OCI-M2 (cell line): ENCODE measurements at regions not wholly inside any gene's neighbourhood (a gene's known extent, or its start where the extent isn't known, plus 50 kb on each side); places are given as distances from the start of the nearest gene placed in this dataset.

Experiments
- DNase-seq: peaks from one replicate; lab custom pipeline; 2025; ENCODE audit not compliant: unreplicated experiment; lab: John Stamatoyannopoulos, UW

DNA sequence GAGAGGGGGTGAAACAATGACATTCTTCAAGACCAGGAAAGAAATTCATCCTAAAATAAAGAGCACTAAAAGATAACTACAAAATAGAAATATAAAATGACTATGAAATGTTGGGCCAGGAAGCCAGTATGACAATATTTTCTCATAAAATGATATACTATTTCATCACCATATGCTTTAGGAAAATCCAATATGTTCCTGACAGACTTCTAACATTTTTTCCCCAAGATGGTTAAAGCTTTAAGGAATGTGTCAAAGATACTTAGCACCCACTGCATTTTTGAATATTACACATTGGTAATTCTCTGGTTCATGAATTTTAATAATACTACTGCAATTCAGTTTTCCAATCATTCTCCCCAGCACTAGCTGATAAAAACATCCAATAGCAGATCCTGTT lies 87.7 kb upstream of the PLEKHG7 start:
- DNase-seq, result no peak

- no peak for DNase-seq
Observed at GRCh38 chr12:92614502-92614901, 88.3 kb upstream of the PLEKHG7 start.

GRCh38 chr12:92614001-92614400 lies 88.8 kb upstream of the PLEKHG7 start:
- no peak for DNase-seq

DNA sequence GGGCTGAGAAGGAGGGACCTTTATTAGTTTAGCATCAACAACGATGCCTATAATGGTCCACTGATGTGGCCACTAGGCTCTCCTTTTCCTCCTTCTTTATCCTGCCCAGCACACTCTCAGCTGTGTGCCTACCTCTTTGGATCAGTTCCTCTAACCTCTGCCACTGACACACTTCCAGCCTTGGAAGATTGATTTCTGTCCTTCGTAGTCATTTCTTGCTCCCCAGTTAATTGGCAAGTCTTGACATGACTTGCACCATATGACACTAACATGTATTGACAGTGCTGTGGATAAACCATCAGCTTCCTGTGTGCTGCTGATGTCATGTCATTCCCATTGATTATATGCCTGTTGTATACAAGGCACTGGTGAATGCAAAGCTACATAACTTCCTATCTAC lies 90.2 kb upstream of the PLEKHG7 start:
- DNase-seq, result no peak

GRCh38 chr12:92608151-92609091 lies 94.4 kb upstream of the PLEKHG7 start:
- no peak for DNase-seq

DNA sequence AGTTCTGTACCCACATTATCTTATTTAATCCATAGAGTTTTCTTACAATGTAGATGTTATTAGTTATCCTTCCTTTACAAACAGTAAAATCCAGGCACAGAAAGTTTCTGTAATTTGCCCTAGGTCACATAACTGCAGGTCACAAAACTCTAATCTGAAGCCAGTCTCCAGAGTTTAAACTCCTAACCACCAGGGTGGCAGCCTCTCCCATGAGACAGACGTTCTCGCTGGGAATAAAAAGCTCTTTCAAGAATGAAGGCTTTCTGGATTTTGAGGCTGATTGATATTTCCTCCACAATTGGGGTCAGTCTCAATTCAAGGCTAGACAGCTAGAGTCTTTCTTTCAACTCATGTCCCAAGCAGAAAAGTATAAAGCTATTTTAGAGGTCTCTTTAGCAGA lies 95.8 kb upstream of the PLEKHG7 start:
- no peak for DNase-seq

GRCh38 chr12:92605621-92606170 lies 97.1 kb upstream of the PLEKHG7 start:
- no peak for DNase-seq

- no peak for DNase-seq
Observed at GRCh38 chr12:92604786-92605185, 98.0 kb upstream of the PLEKHG7 start.

GRCh38 chr12:92603741-92604432 lies 98.9 kb upstream of the PLEKHG7 start:
- DNase-seq, result no peak

- DNase-seq, result no peak
Observed at GRCh38 chr12:92602930-92603623, 99.7 kb upstream of the PLEKHG7 start.

DNA sequence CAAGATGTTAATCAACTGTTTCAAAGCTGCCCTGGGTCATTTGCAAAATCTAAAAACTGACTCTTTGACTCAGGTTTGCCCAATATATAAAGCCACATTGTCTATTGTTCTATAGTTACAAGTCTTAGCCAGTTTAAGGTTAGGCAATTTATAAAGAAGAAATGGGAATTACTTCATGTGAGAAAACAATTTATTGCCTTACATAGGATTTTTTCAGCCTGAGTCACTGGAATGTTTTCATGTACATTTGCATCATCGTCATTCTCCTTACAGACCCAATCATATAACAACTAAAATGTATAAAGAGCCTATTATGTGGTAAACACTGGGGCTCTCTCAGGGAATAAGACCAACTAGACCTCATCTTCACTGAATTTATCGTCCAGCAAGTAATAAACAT lies 100.3 kb upstream of the PLEKHG7 start:
- DNase-seq, result no peak

GRCh38 chr12:92601680-92602079 lies 101.1 kb upstream of the PLEKHG7 start:
- no peak for DNase-seq

GRCh38 chr12:92601176-92601575 lies 101.6 kb upstream of the PLEKHG7 start:
- DNase-seq, result no peak

DNA sequence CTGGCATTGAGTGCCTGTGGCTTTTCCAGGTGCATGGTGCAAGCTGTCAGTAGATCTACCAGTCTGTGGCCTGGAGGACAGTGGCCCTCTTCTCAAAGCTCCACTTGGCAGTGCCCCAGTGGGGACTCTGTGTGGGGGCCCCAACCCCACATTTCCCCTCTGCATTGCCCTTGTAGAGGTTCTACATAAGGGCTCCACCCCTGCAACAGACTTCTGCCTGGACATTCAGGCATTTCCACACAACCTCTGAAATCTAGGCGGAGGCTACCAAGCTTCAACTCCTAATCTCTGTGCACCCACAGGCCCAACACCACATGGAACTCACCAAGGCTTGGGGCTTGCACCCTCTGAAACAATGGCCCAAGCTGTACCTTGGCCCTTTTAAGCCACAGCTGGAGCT lies 102.7 kb upstream of the PLEKHG7 start:
- no peak for DNase-seq

DNA sequence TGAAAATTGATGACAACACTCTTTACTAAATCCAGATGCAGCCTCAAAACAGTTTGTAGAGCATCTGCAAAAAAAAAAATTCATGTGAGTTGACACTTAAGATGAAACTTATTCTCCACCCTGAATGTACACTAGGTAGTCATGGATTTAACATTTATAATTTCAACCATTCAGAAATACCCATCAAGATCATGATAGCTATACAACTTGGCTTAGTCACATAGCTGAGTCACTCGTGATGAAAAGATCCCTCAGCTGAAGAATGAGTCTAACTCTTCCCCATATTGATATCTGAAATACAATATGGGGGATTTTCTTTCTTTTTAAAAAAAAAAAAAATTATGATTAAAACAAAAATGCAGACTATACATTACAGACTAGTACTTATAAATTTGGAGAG lies 104.8 kb upstream of the PLEKHG7 start:
- no peak for DNase-seq

DNA sequence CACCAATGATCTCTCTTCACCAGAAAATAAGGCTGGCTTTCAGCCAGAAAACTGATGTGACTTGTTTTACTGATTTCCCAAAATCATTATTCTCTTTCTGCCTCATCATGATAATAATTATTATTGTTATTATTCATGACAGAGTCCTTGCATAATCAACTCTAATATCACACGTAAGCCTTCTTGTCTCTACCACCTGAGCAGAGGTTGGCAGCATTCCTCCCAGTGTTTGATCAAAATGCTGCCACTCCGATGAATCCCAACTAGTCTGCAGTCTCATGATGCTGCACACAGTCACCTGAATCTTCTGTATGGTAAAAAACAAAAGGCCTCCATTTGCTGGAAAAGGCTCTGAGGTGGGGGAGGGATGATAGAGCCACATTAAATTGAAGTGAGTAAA lies 105.7 kb upstream of the PLEKHG7 start:
- DNase-seq, result no peak

GRCh38 chr12:92596383-92596782 lies 106.4 kb upstream of the PLEKHG7 start:
- no peak for DNase-seq

GRCh38 chr12:92595663-92596062 lies 107.1 kb upstream of the PLEKHG7 start:
- DNase-seq, result no peak

- no peak for DNase-seq
Observed at GRCh38 chr12:92593734-92594402, 108.9 kb upstream of the PLEKHG7 start.

DNA sequence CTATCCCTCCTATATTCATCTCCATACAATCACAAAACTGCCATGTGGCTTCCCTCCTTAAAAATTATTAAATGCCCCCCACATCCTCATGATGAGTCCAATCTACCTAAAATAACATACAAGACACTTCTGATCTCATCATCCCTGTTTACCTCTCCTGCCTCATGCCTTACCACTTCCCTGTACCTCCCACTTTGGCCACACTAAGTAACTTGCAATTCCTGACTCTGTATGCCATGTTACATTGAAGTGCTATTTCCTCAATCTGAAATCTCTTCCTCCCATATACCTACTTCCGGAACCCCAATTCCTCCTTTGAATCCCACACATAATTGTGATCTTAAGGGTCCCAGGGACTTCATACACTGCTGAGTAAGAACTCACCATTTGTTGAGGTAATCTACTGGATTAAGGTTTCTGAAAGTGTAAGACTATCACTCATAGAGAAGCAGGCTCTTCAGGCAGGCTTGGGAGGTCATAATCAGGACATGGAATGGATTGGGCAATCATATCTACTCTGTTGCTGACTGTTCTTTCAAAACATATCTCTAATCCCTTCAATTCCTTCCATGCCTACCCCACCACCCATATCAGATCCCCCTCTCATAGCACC lies 117.6 kb upstream of the PLEKHG7 start:
- no peak for DNase-seq
